Hematopoietic multipotent progenitor cell (in vitro differentiated cells): ENCODE measurements at regions not wholly inside any gene's neighbourhood (a gene's known extent, or its start where the extent isn't known, plus 50 kb on each side); places are given as distances from the start of the nearest gene placed in this dataset. TPM values are rescaled to one million over a fixed set of nuclear protein-coding genes. Genes with fewer than 3 reads are reported as not detected.
"Not testable (repeated sequence)": the region's sequence is repeated elsewhere in the genome, so short reads cannot be mapped to it uniquely, and the experiment has no call there.

Experiments used
- DNase-seq, 3 donors: peaks; one replicate each; pipeline ENCODE4 v3.0.0-alpha.2; 2011 to 2015; ENCODE audit warnings: low read depth in 2 of 3, low spot score in 2 of 3
- small RNA-seq: library from RNA; depleted of rRNA; stranded (forward); fragments of <200 nt; gene quantifications from one replicate; pipeline ENCODE3, GENCODE V24; 2012

- DNase-seq: not testable (repeated sequence)
These were observed 127.6 kb upstream of the MGAT4C start for GRCh38 chr12:86383759-86384158.

GRCh38 chr12:86379337-86379736, 123.1 kb upstream of the MGAT4C start:
- no peak for DNase-seq

DNA sequence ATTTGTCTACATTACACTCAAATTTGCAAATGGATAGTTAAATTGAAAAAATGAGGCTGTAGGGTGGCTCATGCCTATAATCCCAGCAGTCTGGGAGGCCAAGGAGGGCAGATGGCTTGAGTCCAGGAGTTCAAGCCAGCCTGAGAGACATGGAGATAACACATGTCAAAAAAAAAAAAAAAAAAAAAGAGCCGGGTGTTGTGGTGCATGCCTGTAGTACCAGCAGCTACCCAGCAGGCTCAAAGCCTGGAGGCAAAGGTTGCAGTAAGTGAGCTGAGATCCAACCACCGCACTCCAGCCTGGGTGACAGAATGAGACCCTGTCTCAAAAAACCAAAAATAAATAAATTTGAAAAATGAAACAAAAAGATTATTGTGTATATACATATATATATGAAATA, 119.9 kb upstream of the MGAT4C start:
- DNase-seq: no peak

DNA sequence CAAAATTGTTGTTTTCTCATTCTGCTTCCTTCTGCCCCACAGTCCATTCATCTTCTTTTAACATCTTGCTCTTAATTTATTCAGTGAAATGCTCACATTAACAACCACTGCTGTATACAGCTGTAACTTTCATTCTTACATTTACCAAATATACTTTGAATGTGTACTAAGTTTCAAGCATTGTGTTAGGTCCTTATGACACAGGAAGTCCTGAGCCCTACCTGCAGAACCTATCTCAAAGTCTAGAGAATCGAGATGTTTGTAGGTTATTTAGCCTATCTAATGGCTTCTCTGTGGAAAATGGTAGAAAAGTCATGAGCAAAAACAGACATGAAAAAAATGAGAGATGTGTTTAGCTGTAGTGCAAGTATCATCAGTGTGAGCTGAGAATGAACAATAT, 117.6 kb upstream of the MGAT4C start:
- no peak for DNase-seq

DNA sequence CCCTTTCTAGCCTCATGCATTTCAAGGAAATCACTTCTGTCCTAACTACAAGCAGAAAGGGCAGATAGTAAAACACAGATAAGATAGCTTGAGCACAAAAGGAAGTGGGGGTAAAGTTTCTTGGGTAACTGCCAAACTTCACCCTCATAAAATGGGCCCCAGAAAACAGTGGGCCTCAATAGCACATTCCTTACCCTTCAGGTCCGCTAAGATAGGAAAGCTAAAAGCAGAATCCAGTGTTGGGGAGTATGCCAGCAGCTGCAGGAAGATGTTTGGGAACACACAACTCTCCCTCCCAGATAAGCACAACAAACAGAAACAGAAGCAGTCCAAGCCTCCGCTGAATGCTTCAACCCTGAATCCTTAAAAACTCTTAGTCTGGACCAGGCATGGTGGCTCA, 110.9 kb upstream of the MGAT4C start:
- no peak for DNase-seq

- DNase-seq: no peak
These were observed 93.0 kb upstream of the MGAT4C start for GRCh38 chr12:86349196-86349595.

DNA sequence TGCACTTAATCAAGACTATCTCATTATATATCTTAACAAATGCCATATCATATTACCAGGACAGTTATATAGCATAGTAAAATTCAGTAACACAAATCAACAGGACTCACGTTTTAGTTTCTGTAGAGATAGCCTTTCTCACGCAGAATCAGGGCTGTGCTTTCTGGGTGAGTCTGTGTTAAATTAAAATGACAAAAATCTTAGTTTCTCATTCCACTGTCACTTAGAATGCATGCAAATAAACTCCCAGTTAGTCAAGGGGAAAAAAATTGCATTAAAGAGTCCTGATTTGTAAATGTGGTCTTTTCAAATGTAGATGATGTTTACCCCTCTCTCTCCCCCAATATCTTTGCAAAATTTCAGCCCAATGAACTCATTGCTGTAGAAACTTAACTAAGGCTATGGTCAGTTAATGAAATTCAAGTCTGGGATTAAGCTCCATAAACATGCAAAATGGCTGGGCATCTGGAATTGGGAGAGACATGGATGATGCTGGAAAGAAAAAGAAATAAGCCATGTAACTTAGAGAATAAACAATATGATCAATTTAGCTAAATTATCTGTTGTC, 77.8 kb upstream of the MGAT4C start:
- DNase-seq: no peak

- DNase-seq: no peak
These were observed 75.3 kb upstream of the MGAT4C start for GRCh38 chr12:86331457-86331856.

- no peak for DNase-seq
These were observed 74.8 kb upstream of the MGAT4C start for GRCh38 chr12:86331012-86331411.

DNA sequence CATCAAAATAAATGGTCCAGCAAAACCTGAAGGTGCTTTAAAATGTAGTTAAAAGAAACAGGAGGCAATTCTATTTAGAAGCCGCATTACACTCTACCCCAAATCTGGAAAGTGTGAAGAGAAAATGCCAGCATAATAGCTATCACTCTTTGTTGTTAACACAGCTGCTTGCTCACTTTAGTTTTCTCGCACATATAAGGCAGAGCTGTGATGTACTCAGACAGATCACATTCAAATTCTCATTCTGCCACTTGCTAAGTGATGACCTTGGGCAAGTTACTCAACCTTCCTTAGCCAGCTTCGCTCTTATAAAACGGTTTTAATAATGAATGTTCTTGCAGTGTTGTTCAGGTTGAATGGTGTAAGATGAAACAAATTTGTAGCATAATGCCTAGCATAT, 56.0 kb upstream of the MGAT4C start:
- no peak for DNase-seq

Small RNA genes lying in the stretch of these regions (small RNA-seq; reads per million reads assigned to genes)
- not detected for gene AC079598.2
- not detected for gene AC079598.3
- not detected for gene AC079598.4
- gene CYCSP30: not detected
